Body of pancreas (tissue), 4 donors: ENCODE measurements at regions not wholly inside any gene's neighbourhood (a gene's known extent, or its start where the extent isn't known, plus 50 kb on each side); places are given as distances from the start of the nearest gene placed in this dataset.

Experiments used
- ATAC-seq: fragments of 150-250 bp; one replicate; pipeline ENCODE4 v1.9.1; 2016
- DNase-seq, 4 donors: peaks; one replicate each; pipeline ENCODE4 v3.0.0-alpha.2; 2019
- H3K27ac ChIP-seq, 4 donors: fragments of 200-600 bp; sonication (generic); 1 replicate in 3 of 4; 2 replicates in 1 of 4; pipeline versions ENCODE4 v1.5.1 to v1.6.1; 2016 to 2019; ENCODE audit warnings: mild to moderate bottlenecking in 1 of 4, mixed read lengths in 1 of 4, moderate library complexity in 1 of 4
- H3K27me3 ChIP-seq, 2 donors: fragments of 200-600 bp; sonication (generic); one replicate each; pipeline ENCODE4 v1.6.0; 2016; ENCODE audit warnings: mild to moderate bottlenecking in 1 of 2
- H3K36me3 ChIP-seq, 2 donors: fragments of 200-600 bp; sonication (generic); replicated peaks in 1 of 2; 2 replicates each; pipeline ENCODE4 v1.5.1; 2016; ENCODE audit warnings: low read depth in 2 of 2; ENCODE audit not compliant: insufficient read depth in 1 of 2
- H3K4me1 ChIP-seq: fragments of 200-600 bp; sonication (generic); one replicate; pipeline ENCODE4 v1.6.0; 2016
- H3K4me3 ChIP-seq, 2 donors: fragments of 200-600 bp; sonication (generic); 1 replicate in 1 of 2; 2 replicates in 1 of 2; pipeline ENCODE4 v1.5.1; 2016 to 2019
- H3K9me3 ChIP-seq, 3 donors: fragments of 200-600 bp; sonication (generic); 1 replicate in 2 of 3; 2 replicates in 1 of 3; pipeline ENCODE4 v1.5.1; 2016
- CTCF ChIP-seq, 7 experiments: fragments of 450-650 bp in 4 of 7; fragments of 200-600 bp in 3 of 7; sonication (generic) in 3 of 7; IDR thresholded peaks; one replicate each; pipeline ENCODE4 v1.5.1; 2016 to 2019; ENCODE audit warnings: antibody characterized with exemption in 7 of 7
- POLR2A ChIP-seq, 3 donors: fragments of 450-650 bp; IDR thresholded peaks; one replicate each; pipeline ENCODE4 v1.6.1; 2016; ENCODE audit warnings: antibody characterized with exemption in 3 of 3, mild to moderate bottlenecking in 2 of 3
- WGBS, 2 donors: methylation state at CpG; one replicate each; pipeline ENCODE4 v1.1.5; 2017; 5-methylcytosine and 5-hydroxymethylcytosine counted together
- intact Hi-C: fragments of 100-400 bp; cut with DNase I; formaldehyde crosslinking; loops from one replicate; pipeline ENCODE4 v1.15.1; 2023

- no peaks in the 10 kb centered on the region for H3K27me3 ChIP-seq
- no peak for ATAC-seq
- no peak overlapping the region for H3K27ac ChIP-seq
- intact Hi-C loops = no loop called here
- 78 to 82% methylated on average over 4 of the region's 4 CpGs for WGBS, 2 donors
- no peaks in the 10 kb centered on the region for H3K36me3 ChIP-seq
- H3K4me3 ChIP-seq = no peak overlapping the region
- no peaks in the 10 kb centered on the region for H3K9me3 ChIP-seq
- no peaks in the 10 kb centered on the region for H3K4me1 ChIP-seq
- DNase-seq = no peak
- no peak for TF ChIP-seq POLR2A (IDR thresholded peaks at IDR 0.05)
- no peak for TF ChIP-seq CTCF (IDR thresholded peaks at IDR 0.05)
Observed at GRCh38 chr5:107325866-107326265, 344.9 kb downstream of the EFNA5 start.

GRCh38 chr5:107324809-107325208 lies 345.9 kb downstream of the EFNA5 start:
- TF ChIP-seq CTCF (IDR thresholded peaks at IDR 0.05) (no peak), POLR2A (IDR thresholded peaks at IDR 0.05) (no peak)
- Histone ChIP-seq H3K4me1 (no peaks in the 10 kb centered on the region), H3K36me3 (no peaks in the 10 kb centered on the region), H3K4me3 (no peak overlapping the region), H3K27me3 (no peaks in the 10 kb centered on the region), H3K27ac (no peak overlapping the region), H3K9me3 (no peaks in the 10 kb centered on the region)
- DNase-seq (no peak), ATAC-seq (no peak)
- intact Hi-C loops = no loop called here

GRCh38 chr5:107324071-107324470 lies 346.7 kb downstream of the EFNA5 start:
- intact Hi-C loops = no loop called here
- ATAC-seq = no peak
- 73 to 83% methylated on average over 1 of the region's 1 CpG for WGBS, 2 donors
- Histone ChIP-seq H3K36me3 (no peaks in the 10 kb centered on the region), H3K27ac (no peak overlapping the region), H3K27me3 (no peaks in the 10 kb centered on the region), H3K4me3 (no peak overlapping the region), H3K4me1 (no peaks in the 10 kb centered on the region), H3K9me3 (no peaks in the 10 kb centered on the region)
- no peak for TF ChIP-seq POLR2A (IDR thresholded peaks at IDR 0.05)
- TF ChIP-seq CTCF (IDR thresholded peaks at IDR 0.05) = no peak
- DNase-seq = no peak

GRCh38 chr5:107323536-107323935 lies 347.2 kb downstream of the EFNA5 start:
- no peaks in the 10 kb centered on the region for H3K4me1 ChIP-seq
- intact Hi-C loops = no loop called here
- no peak for ATAC-seq

More at GRCh38 chr5:107323536-107323935, 347.2 kb downstream of the EFNA5 start:
- no peaks in the 10 kb centered on the region for H3K27me3 ChIP-seq
- WGBS, 2 donors = 69 to 70% methylated on average over 6 of the region's 6 CpGs
- no peaks in the 10 kb centered on the region for H3K9me3 ChIP-seq
- H3K36me3 ChIP-seq = no peaks in the 10 kb centered on the region
- H3K27ac ChIP-seq = no peak overlapping the region
- no peak for DNase-seq
- H3K4me3 ChIP-seq = no peak overlapping the region
- no peak for TF ChIP-seq CTCF (IDR thresholded peaks at IDR 0.05)
- TF ChIP-seq POLR2A (IDR thresholded peaks at IDR 0.05) = no peak
